Hepatic stellate cell (primary cell): ENCODE measurements at regions not wholly inside any gene's neighbourhood (a gene's known extent, or its start where the extent isn't known, plus 50 kb on each side); places are given as distances from the start of the nearest gene placed in this dataset.

Experiments used
- DNase-seq: peaks from one replicate; pipeline ENCODE4 v3.0.0; 2011; ENCODE audit warnings: low spot score

GRCh38 chr4:71241501-71242288, 97.1 kb upstream of the SLC4A4 start:
- DNase-seq = no peak

DNA sequence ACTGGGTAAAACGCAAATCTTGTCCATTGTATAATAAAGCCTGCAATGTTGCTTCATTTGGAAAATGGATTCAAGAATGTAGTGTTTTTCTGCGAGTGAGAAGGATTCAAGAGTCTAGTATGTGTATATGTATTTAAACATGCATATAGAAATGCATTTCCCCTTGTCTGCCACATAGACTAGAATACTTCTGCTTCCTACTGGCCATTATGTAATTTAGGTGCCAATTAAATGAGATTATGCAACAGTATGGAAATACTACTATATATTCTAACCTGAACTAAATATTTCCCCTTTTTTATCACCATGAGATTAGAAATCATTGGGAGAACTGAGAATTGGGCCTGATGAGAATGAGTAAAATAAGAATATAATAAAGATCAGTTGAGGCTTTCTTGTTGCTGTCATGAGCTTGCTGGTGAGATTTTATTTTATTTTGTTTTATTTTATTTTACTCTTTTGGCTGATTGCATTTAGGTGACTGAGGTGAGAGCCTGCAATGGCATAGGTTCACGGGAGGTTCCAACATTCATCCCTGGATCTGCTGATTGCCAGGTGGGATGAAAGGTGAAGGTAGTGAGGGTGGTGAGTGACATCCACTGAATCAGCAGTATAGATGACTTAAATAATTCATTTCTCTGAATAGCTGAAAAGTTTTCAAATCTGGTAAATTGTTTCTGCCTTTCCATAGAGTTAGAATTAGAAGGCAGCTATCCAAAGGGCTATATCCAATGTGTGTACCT, 95.6 kb upstream of the SLC4A4 start:
- no peak for DNase-seq

- DNase-seq = no peak
These were observed 91.1 kb upstream of the SLC4A4 start for GRCh38 chr4:71247706-71248105.

GRCh38 chr4:71251261-71251660, 87.6 kb upstream of the SLC4A4 start:
- no peak for DNase-seq

GRCh38 chr4:71253545-71253944, 85.3 kb upstream of the SLC4A4 start:
- no peak for DNase-seq

DNA sequence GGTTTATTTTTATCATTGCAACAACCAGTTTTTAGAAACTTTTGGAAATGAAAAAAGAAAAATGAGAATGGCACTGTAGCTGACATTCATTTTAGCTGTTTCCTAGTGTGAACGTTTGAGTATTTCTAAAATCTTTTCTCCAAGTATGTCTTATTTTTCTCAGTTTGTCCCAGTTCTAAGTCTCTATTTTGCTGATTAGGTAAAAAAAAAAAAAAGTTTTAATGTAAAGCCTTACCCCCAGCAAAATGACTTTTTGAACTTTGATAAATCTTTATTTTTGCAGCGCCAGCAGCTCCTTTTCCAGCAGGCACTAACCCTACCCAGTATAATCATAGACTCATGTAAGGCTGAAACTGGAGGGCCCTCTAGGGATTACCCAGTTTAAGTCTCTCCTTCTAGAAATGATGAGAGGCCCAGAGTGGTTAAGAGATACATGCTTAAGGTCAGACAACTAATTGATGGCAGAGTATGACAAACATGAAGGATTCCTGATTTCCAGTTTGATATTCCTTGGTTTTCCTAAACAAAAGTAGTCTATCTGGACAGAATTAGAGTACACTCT, 84.3 kb upstream of the SLC4A4 start:
- DNase-seq = no peak

DNA sequence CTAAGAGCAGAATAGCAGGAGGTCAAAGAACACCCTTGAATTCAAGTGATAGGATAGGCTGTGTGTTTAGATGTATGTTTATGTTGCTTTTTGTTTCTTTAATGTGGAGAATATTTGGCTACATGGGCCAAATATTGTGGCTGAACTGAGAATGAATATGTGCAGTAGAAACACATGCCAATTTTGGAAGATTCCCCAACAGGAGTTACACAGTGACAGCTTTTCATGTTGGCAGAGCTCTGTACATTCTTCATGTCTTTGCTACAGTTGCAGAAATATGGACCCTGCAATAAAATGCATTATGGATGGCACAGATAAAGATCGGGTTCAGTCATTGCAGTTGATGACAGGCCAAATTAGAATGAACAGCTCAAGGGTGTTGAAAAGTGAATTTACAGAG, 82.8 kb upstream of the SLC4A4 start:
- no peak for DNase-seq

DNA sequence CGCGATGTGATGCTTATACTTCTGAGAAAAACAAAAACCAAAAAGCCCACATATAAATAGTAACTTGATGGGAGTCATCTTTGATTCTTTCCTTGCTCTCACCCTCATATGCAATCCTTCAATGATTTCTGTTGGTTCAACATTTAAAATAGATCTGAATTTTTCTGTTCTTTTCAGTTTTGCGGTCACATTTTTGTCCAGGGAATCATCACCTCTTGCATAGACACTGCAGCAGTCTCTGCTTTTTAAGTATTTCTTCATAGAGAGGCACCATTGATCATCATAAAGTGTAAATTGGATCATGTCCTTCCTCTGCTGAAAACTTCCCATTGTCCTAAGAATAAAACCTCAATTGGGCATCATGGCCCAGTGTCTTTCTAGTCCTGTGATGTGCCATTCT, 81.1 kb upstream of the SLC4A4 start:
- DNase-seq = no peak

DNA sequence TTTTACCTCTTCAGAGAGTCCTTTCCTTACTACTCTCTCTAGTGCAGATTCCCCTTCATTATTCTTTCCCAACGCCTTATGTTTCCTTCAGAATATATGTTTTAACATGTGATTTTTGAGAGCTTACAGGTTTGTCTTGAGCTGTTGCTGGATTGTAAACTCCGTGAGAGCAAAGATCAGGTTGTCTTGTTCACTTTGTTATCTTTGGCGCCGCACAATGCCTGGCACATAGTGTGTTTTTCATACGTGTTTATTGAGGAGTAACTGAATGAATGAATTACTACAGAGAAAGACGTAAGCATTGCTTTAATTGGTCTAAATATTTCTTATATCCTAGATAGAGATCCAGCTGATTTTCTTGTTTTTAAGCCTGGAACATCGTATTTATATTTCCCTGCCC, 80.5 kb upstream of the SLC4A4 start:
- DNase-seq = no peak

DNA sequence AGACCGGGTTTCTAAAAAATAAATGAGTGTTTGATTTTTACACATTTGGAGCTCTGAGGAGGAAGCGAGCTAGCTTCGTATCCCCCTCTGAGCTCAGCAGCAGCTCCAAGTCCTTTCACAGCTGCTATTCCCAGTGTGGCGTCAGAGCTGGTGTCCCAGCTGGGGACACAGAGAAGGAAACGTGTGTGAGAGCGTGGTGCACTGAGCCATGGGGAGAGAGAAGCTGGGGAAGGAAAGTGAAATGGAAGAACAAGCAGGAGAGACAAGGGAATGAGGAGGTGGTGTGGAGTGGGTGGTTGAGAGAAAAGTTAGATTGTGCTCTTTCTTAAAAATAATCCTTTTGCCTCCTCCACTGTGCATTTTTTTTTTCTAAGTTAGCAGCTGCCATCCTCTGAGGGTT, 79.5 kb upstream of the SLC4A4 start:
- no peak for DNase-seq

DNA sequence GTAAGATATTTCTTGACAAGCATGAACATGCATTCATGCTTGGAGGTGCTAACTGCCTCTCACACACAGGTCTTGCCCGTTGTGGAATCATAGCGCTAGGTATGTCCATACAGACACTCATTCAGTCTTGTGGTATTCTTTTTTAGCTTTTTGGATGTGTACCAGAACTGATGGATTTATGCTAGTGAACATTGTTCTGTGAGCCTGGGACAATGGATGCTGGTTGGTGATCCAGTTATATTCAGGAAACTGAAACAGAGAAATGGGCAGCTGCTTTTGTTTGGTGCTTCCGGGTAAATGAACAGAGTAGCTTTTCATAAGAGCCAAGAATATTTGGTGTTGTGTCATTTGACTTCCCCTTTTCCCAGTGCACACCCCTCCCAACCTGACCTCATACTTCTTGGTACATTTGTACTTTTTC, 78.9 kb upstream of the SLC4A4 start:
- DNase-seq = no peak

- DNase-seq = no peak
These were observed 78.3 kb upstream of the SLC4A4 start for GRCh38 chr4:71260544-71260943.

GRCh38 chr4:71261001-71261400, 77.8 kb upstream of the SLC4A4 start:
- no peak for DNase-seq

GRCh38 chr4:71261633-71262121, 77.1 kb upstream of the SLC4A4 start:
- no peak for DNase-seq

- no peak for DNase-seq
These were observed 76.7 kb upstream of the SLC4A4 start for GRCh38 chr4:71262161-71262560.

DNA sequence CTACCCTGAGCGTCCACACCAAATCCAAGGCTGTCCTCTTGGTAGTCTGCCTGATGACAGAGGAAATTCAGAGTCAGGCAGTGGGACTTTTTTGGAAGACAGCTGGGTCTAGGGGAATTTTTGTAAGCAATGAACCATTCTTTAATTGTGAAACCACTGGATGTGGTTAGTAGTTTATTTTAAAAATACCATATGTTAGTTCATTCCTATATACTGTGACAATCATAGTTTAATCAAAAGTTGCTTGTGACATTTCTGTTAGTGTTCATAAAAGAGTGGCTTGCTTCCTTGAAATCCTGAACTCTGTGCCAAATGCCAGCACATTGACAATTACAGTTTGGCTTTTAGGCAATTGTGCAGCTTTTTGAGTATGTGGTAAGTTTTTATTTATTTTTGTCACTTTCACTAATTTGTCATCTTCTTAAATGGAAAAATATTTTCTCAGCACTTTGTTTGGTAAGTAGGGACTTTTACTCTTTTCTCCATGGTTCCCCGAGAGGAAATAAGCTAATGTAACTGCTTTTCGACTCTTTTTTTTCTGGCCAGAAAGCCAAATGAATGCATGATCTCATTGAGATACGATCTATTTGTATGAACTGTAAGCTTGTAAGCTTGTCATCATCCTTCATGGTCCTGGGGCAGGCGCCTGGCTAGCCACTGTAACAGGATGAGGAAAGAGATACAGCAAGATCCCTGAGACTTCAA, 72.6 kb upstream of the SLC4A4 start:
- DNase-seq = peak; percentile 38

DNA sequence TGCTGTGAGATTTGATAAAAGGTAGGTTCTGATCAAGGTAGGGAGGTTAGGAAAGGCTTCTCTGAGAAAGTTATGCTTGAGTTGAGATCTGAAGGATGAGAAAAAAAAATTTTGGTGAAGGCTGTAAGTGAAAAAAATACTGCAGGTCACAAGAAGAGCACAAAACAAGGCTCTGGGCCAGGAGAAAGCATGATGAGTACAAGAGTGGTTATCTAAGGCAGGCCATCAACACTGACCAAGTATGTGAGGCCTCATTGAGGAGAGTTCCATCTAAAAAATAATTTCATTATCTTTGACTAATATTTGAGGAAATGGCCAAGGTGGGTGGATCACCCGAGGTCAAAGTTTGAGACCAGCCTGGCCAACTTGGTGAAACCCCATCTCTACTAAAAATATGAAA, 71.6 kb upstream of the SLC4A4 start:
- DNase-seq = no peak

DNA sequence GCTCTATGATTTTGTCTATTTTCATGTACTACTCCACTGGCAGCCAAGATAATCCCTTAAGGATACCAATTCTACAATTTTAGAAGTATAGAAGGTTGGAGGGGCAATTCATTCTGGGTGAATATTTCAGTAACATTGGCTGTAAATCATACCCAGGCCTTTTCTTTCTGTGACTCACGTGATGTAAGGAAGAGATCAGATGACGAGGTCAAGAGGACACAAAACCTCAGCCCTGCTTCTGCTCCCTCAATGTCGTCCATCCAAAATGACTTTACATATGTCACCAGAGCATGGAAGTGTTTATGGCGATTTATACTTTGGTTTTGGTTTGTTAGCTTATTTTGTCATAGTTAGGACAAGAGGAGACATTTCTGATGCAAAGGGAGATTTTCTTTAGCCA, 70.7 kb upstream of the SLC4A4 start:
- no peak for DNase-seq

DNA sequence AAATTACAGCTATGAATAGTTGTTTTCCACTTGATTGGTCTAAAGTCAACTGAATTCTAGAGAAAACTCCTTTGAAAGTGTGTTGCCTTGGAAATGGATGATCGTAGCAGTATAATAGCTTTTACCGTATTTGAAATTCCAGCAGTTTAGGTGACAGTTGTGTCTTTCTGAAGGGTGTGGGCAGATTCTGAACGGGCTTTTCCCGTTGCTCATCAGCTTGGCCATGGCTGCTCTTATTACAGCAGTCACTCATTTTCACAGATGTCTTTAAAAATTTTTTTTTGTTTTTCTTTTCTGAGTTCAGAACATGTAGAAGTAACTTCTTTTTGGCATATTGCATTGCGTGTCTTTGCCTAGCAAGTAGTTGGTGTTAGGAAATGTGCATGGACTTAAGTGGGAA, 69.6 kb upstream of the SLC4A4 start:
- DNase-seq = no peak

DNA sequence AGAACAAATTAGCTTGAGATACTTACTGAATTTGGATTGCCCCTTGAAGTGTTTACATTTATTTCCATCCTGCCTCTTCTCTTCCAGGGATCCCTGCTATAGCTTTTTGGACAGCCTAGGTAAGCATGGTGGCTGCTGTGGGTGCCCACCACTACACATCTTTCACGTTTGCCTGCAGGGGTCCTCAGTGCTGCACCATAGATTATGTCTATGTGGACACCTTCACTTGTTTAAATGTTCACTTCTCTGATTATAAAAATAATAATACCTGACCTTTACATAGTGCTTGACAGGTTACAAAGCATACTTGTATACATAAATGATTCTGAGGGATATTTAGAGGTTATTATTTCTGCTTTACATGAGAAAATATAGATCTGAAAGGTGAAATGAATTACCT, 67.9 kb upstream of the SLC4A4 start:
- DNase-seq = no peak

GRCh38 chr4:71272976-71273375, 65.8 kb upstream of the SLC4A4 start:
- DNase-seq = no peak

GRCh38 chr4:71275004-71275403, 63.8 kb upstream of the SLC4A4 start:
- no peak for DNase-seq

GRCh38 chr4:71275570-71275969, 63.2 kb upstream of the SLC4A4 start:
- DNase-seq = no peak
